WI38 (cell line): ENCODE measurements at regions not wholly inside any gene's neighbourhood (a gene's known extent, or its start where the extent isn't known, plus 50 kb on each side); places are given as distances from the start of the nearest gene placed in this dataset.

ENCODE experiments used
- H3K4me3 ChIP-seq: 2 replicates; pipeline ENCODE4 v1.5.1; 2011; ENCODE audit warnings: low read depth, mild to moderate bottlenecking, control low read depth, low read length
- TF ChIP-seq, protein P1 (sequence below): IDR thresholded peaks from 2 replicates; pipeline ENCODE4 v1.5.1; 2012; ENCODE audit warnings: low read depth, mild to moderate bottlenecking, control low read depth, low read length

DNA sequence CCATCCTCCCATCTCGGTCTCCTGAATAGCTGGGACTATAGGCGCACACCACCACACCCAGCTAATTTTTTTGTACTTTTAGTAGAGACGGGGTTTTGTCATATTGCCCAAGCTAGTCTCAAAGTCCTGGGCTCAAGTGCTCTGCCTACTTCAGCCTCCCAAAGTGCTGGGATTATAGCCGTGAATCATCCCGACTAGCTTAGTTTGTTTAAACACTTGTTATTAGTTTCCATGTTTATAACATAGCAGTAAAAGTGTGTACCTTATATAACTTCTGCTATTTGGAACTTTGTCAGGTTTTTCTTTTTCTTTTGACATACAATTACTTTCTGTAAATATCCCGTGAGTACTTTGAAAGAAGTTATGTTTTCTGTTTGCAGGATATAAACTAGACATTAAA is 60.6 kb upstream of the C1orf21 start:
- no peak overlapping the region for H3K4me3 ChIP-seq
- TF ChIP-seq, protein P1, sequence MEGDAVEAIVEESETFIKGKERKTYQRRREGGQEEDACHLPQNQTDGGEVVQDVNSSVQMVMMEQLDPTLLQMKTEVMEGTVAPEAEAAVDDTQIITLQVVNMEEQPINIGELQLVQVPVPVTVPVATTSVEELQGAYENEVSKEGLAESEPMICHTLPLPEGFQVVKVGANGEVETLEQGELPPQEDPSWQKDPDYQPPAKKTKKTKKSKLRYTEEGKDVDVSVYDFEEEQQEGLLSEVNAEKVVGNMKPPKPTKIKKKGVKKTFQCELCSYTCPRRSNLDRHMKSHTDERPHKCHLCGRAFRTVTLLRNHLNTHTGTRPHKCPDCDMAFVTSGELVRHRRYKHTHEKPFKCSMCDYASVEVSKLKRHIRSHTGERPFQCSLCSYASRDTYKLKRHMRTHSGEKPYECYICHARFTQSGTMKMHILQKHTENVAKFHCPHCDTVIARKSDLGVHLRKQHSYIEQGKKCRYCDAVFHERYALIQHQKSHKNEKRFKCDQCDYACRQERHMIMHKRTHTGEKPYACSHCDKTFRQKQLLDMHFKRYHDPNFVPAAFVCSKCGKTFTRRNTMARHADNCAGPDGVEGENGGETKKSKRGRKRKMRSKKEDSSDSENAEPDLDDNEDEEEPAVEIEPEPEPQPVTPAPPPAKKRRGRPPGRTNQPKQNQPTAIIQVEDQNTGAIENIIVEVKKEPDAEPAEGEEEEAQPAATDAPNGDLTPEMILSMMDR: no peak

DNA sequence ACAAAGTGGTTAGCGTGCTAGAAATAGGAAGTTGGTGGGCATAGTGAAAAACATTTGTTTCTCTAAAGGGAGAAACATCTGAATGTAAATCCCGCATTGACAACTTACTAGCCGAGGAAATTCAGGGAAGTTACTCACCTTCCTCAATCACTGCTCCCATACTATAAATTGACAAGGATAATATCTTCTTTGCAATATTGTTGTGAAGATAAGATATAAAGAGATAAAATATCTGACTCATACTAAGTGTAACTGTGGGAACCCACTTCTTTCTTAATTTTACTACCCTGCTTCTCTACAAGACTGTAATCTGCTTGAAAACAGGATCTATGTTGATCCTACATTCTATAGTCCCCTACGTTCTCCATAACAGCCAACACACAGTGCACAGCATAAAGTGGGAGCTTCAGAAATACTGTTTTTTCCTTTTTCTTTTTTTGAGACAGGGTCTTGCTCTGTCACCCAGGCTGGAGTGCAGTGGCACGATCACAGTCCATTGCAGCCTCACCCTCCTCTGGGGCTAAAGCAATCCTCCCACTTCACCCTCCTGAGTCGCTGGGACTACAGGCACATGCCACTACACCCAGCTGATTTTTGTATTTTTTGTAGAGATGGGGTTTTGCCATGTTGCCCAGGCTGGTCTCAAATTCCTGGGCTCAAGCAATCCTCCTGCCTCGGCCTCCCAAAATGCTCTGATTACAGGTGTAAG is 57.4 kb upstream of the C1orf21 start:
- TF ChIP-seq, protein P1: no peak
- H3K4me3 ChIP-seq: no peak overlapping the region

DNA sequence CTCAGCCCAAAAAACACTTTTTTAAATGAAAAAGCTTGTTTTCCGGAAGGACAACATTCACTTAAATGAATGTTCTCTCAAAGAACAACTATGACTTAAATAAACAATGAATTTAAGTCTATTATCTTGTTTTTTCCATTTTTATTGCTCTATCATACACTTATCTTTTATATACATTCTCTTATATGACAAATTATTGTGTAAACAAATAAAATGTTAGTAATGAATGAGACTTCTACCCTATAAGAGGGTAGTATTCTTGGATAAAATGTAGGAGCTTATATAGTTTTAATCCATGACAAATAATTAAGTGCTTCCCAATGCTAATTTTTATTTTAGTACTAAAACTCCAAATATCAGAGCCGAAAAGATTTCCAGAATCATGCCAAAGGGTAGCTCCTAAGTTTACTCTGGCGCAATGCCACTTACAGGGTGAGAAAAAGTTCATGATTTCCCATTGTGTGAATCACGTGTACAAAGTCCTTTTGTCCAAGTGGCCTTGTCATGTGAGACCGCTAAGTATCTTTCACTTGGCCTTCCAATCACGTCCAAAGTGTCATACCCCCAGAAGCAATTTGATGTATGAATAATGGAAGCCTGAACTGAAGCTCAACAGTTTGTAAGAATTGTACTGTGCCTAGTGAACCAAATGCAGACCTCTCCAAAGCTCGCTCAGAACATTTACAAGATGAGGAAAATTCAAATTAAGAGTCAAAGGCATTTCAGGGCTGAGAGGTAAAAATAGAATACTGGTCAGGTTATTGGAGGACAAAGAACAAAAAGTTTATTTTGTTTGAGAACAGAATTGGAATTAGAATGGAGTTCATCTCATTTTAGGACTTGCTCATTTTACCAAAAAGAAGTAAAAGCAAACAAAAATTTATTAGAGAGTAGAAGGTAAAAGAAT is 56.6 kb upstream of the C1orf21 start:
- no peak overlapping the region for H3K4me3 ChIP-seq
- TF ChIP-seq, protein P1: no peak

DNA sequence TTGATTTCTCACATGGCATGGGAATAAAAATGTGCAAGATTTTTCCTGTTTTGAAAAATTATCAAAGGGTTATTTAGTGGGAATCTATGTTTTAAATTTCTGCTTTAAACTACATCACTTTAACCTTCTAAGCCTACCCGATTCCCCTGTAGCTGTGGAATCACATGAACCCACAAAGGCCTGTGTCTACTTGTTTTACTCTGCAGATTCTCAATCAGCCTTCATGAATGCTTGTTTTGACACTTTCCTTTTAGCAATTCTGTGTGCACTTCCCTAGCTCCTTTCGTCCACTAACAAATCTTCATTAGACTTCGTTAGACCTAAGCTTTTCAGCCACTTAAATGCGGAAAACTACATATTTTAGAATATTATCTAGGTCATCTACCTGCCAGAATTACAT is 56.0 kb upstream of the C1orf21 start:
- TF ChIP-seq, protein P1: no peak
- no peak overlapping the region for H3K4me3 ChIP-seq
